H9 (cell line): ENCODE measurements at regions not wholly inside any gene's neighbourhood (a gene's known extent, or its start where the extent isn't known, plus 50 kb on each side); places are given as distances from the start of the nearest gene placed in this dataset.

Experiments
- DNase-seq: peaks from one replicate; pipeline ENCODE4 v3.0.0-alpha.2; 2017
- H2AFZ ChIP-seq: one replicate; pipeline ENCODE4 v1.6.1; 2013; ENCODE audit warnings: mild to moderate bottlenecking, low read length, control low read depth, moderate library complexity
- H2AK5ac ChIP-seq: 2 replicates; pipeline ENCODE4 v1.6.1; 2013; ENCODE audit warnings: low read length, control low read depth, mixed read lengths; ENCODE audit not compliant: insufficient read length
- H2BK120ac ChIP-seq: one replicate; pipeline ENCODE4 v1.6.1; 2013; ENCODE audit warnings: low read depth, mild to moderate bottlenecking, low read length, control low read depth, inconsistent platforms; ENCODE audit not compliant: poor library complexity, severe bottlenecking
- H2BK12ac ChIP-seq: 2 replicates; pipeline ENCODE4 v1.6.1; 2013; ENCODE audit warnings: low read length, control low read depth, mixed read lengths, low read depth; ENCODE audit not compliant: insufficient read length
- H2BK15ac ChIP-seq: 2 replicates; pipeline ENCODE4 v1.6.1; 2013; ENCODE audit warnings: low read depth, low read length, control low read depth
- H2BK20ac ChIP-seq: one replicate; pipeline ENCODE4 v1.6.1; 2013; ENCODE audit warnings: low read depth, mild to moderate bottlenecking, low read length, control low read depth, inconsistent platforms; ENCODE audit not compliant: poor library complexity, severe bottlenecking
- H2BK5ac ChIP-seq: 2 replicates; pipeline ENCODE4 v1.6.1; 2013; ENCODE audit warnings: low read length, control low read depth, mixed read lengths; ENCODE audit not compliant: insufficient read length
- H3K14ac ChIP-seq: 2 replicates; pipeline ENCODE4 v1.6.1; 2013; ENCODE audit warnings: low read length, control low read depth; ENCODE audit not compliant: insufficient read depth
- H3K18ac ChIP-seq: 2 replicates; pipeline ENCODE4 v1.6.1; 2013; ENCODE audit warnings: low read depth, mild to moderate bottlenecking, mixed read lengths, low read length, control low read depth; ENCODE audit not compliant: insufficient read length
- H3K23ac ChIP-seq: 2 replicates; pipeline ENCODE4 v1.6.1; 2013; ENCODE audit warnings: low read length, control low read depth, mixed read lengths, low read depth; ENCODE audit not compliant: insufficient read length
- H3K23me2 ChIP-seq: 2 replicates; pipeline ENCODE4 v1.6.1; 2013; ENCODE audit warnings: low read depth, mild to moderate bottlenecking, mixed read lengths, low read length, control low read depth; ENCODE audit not compliant: insufficient read length, poor library complexity, severe bottlenecking
- H3K27ac ChIP-seq: 2 replicates; pipeline ENCODE4 v1.5.1; 2013; ENCODE audit warnings: low read length, control low read depth, mixed read lengths, low read depth; ENCODE audit not compliant: insufficient read length
- H3K27me3 ChIP-seq: 2 replicates; pipeline ENCODE4 v1.6.1; 2013; ENCODE audit warnings: low read length, control low read depth, inconsistent platforms; ENCODE audit not compliant: insufficient read depth
- H3K4ac ChIP-seq: 2 replicates; pipeline ENCODE4 v1.6.1; 2013; ENCODE audit warnings: low read depth, mild to moderate bottlenecking, control low read depth, inconsistent platforms, low read length, moderate library complexity
- H3K4me1 ChIP-seq: 2 replicates; pipeline ENCODE4 v1.6.1; 2013; ENCODE audit warnings: low read length, control low read depth, inconsistent platforms; ENCODE audit not compliant: insufficient read depth
- H3K4me2 ChIP-seq: 2 replicates; pipeline ENCODE4 v1.6.1; 2013; ENCODE audit warnings: low read length, control low read depth, mixed read lengths; ENCODE audit not compliant: insufficient read length, insufficient read depth
- H3K56ac ChIP-seq: 2 replicates; pipeline ENCODE4 v1.6.1; 2013; ENCODE audit warnings: low read depth, mild to moderate bottlenecking, mixed read lengths, low read length, control low read depth; ENCODE audit not compliant: insufficient read length
- H3K79me1 ChIP-seq: 2 replicates; pipeline ENCODE4 v1.6.1; 2013; ENCODE audit warnings: low read depth, mild to moderate bottlenecking, moderate library complexity, low read length, control low read depth, inconsistent platforms; ENCODE audit not compliant: insufficient read depth, poor library complexity, severe bottlenecking
- H3K79me2 ChIP-seq: 2 replicates; pipeline ENCODE4 v1.6.1; 2013; ENCODE audit warnings: low read length, control low read depth, inconsistent platforms; ENCODE audit not compliant: insufficient read depth
- H3K9ac ChIP-seq: 2 replicates; pipeline ENCODE4 v1.6.1; 2013; ENCODE audit warnings: low read length, control low read depth, mixed read lengths; ENCODE audit not compliant: insufficient read length; ENCODE audit errors: extremely low read depth
- H3K9me3 ChIP-seq: one replicate; pipeline ENCODE4 v1.6.1; 2013; ENCODE audit warnings: low read depth, low read length, inconsistent platforms; ENCODE audit not compliant: control insufficient read depth
- H3T11ph ChIP-seq: one replicate; pipeline ENCODE4 v1.6.1; 2013; ENCODE audit warnings: mild to moderate bottlenecking, low read length, control low read depth, inconsistent platforms
- H4K20me1 ChIP-seq: one replicate; pipeline ENCODE4 v1.6.1; 2013; ENCODE audit not compliant: control insufficient read depth, insufficient read length, insufficient read depth
- H4K5ac ChIP-seq: 2 replicates; pipeline ENCODE4 v1.6.1; 2013; ENCODE audit warnings: low read depth, mild to moderate bottlenecking, mixed read lengths, low read length, control low read depth; ENCODE audit not compliant: insufficient read length
- H4K8ac ChIP-seq: replicated peaks from 2 replicates; pipeline ENCODE4 v1.6.1; 2013; ENCODE audit warnings: low read length, control low read depth, mixed read lengths, low read depth; ENCODE audit not compliant: insufficient read length
- H4K91ac ChIP-seq: 2 replicates; pipeline ENCODE4 v1.6.1; 2013; ENCODE audit warnings: low read depth, mild to moderate bottlenecking, moderate library complexity, mixed read lengths, low read length, control low read depth; ENCODE audit not compliant: insufficient read length
- H3K27ac Mint-ChIP-seq, 3 experiments: 2 replicates in 2 of 3; 3 replicates in 1 of 3; pipeline ENCODE4 v1.8.0; 2020 to 2021; ENCODE audit warnings: mixed read lengths in 3 of 3, mild to moderate bottlenecking in 1 of 3, moderate library complexity in 1 of 3
- H3K27me3 Mint-ChIP-seq: 2 replicates; pipeline ENCODE4 v1.8.0; 2021; ENCODE audit warnings: low read depth, mild to moderate bottlenecking, moderate library complexity, mixed read lengths
- H3K36me3 Mint-ChIP-seq, 3 experiments: 2 replicates in 2 of 3; 3 replicates in 1 of 3; pipeline ENCODE4 v1.8.0; 2020 to 2021; ENCODE audit warnings: low read depth in 3 of 3, mixed read lengths in 3 of 3; ENCODE audit not compliant: insufficient read depth in 1 of 3
- H3K4me1 Mint-ChIP-seq, 2 experiments: 2 replicates each; pipeline ENCODE4 v1.8.0; 2020; ENCODE audit warnings: mixed read lengths in 2 of 2
- H3K4me3 Mint-ChIP-seq, 2 experiments: 2 replicates in 1 of 2; 3 replicates in 1 of 2; pipeline ENCODE4 v1.8.0; 2020 to 2021; ENCODE audit warnings: mild to moderate bottlenecking in 2 of 2, mixed read lengths in 2 of 2, moderate library complexity in 1 of 2
- H3K9me3 Mint-ChIP-seq, 2 experiments: 2 replicates in 1 of 2; 3 replicates in 1 of 2; pipeline ENCODE4 v1.8.0; 2020; ENCODE audit warnings: mild to moderate bottlenecking in 2 of 2, mixed read lengths in 2 of 2, moderate library complexity in 1 of 2
- WGBS: extraction: QIAGEN DNeasy Blood & Tissue Kit; methylation state at CpG from one replicate; pipeline ENCODE4 v1.1.7; 2013; ENCODE audit warnings: missing lambda C conversion rate, low lambda C conversion rate, mixed read lengths; ENCODE audit not compliant: insufficient read length; ENCODE audit errors: extremely low coverage; 5-methylcytosine and 5-hydroxymethylcytosine counted together
- TF ChIP-seq, protein P1 (sequence below): fragments of 200-600 bp; sonication (generic); conservative IDR thresholded peaks from 3 replicates; pipeline ENCODE4 v1.8.0; 2021; ENCODE audit warnings: antibody characterized with exemption, mild to moderate bottlenecking

DNA sequence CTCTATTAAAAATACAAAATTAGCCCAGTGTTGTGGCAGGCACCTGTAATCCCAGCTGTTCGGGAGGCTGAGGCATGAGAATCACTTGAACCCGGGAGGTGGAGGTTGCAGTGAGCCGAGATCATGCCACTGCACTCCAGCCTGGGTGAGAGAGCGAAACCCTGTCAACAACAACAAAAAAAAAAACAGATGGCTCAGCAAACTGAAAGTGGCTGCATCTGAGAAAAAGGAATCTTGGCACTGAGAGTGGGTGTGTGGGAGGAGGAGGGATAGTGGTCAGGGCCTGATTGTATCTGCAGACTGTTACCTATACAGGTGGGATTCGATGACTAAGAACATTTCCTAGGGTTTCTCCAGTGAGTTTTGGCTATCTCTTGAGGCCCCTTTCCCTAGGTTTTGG is 122.2 kb upstream of the BARHL2 start:
- Histone ChIP-seq H3K4me1 (peaks cover 8% of the 10 kb centered on the region; the same call in 1 of the 2 replicates), H2BK120ac (no peak overlapping the region), H2BK20ac (no peak overlapping the region), H3K4me2 (peak overlapping the region; percentile 24), H2BK12ac (no peak overlapping the region), H3K23ac (no peak overlapping the region), H4K8ac (no peak overlapping the region), H2BK15ac (no peak overlapping the region), H3K9me3 (no peaks in the 10 kb centered on the region), H3T11ph (no peak overlapping the region), H2AFZ (no peak overlapping the region), H3K9ac (no peak overlapping the region), H3K27ac (no peak overlapping the region), H2AK5ac (no peak overlapping the region), H4K20me1 (no peaks in the 10 kb centered on the region), H3K79me2 (no peaks in the 10 kb centered on the region), H3K23me2 (peaks cover 12% of the 10 kb centered on the region), H3K14ac (no peak overlapping the region), H3K56ac (no peak overlapping the region), H3K27me3 (peaks cover 68% of the 10 kb centered on the region), H3K79me1 (no peaks in the 10 kb centered on the region), H3K18ac (no peak overlapping the region), H4K91ac (no peak overlapping the region), H3K4ac (no peak overlapping the region), H2BK5ac (no peak overlapping the region), H4K5ac (no peak overlapping the region)
- DNase-seq, result no peak
- WGBS, result no CpG with 5 or more reads among the region's 5 CpGs
- peak overlapping the region in 1 of 2 experiments; percentile 68; a peak in 1 of 5 replicates for H3K4me3 Mint-ChIP-seq
- no peaks in the 10 kb centered on the region; a peak in 1 of 7 replicates for H3K36me3 Mint-ChIP-seq
- H3K9me3 Mint-ChIP-seq, result no peaks in the 10 kb centered on the region; a peak in 3 of 5 replicates
- peaks cover 59 to 68% of the 10 kb centered on the region in 2 experiments for H3K4me1 Mint-ChIP-seq
- TF ChIP-seq, protein P1, sequence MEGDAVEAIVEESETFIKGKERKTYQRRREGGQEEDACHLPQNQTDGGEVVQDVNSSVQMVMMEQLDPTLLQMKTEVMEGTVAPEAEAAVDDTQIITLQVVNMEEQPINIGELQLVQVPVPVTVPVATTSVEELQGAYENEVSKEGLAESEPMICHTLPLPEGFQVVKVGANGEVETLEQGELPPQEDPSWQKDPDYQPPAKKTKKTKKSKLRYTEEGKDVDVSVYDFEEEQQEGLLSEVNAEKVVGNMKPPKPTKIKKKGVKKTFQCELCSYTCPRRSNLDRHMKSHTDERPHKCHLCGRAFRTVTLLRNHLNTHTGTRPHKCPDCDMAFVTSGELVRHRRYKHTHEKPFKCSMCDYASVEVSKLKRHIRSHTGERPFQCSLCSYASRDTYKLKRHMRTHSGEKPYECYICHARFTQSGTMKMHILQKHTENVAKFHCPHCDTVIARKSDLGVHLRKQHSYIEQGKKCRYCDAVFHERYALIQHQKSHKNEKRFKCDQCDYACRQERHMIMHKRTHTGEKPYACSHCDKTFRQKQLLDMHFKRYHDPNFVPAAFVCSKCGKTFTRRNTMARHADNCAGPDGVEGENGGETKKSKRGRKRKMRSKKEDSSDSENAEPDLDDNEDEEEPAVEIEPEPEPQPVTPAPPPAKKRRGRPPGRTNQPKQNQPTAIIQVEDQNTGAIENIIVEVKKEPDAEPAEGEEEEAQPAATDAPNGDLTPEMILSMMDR, result no peak
- peak overlapping the region in 1 of 3 experiments; percentile 90; a peak in 2 of 7 replicates for H3K27ac Mint-ChIP-seq
- H3K27me3 Mint-ChIP-seq, result peaks cover 89% of the 10 kb centered on the region
